ENCODE measurements at regions not wholly inside any gene's neighbourhood (a gene's known extent, or its start where the extent isn't known, plus 50 kb on each side); places are given as distances from the start of the nearest gene placed in this dataset.
A peak's percentile ranks its signal among the peaks of the same experiment; 100 is the strongest.

GRCh38 chr6:165869526-165869925, 206.5 kb upstream of the PDE10A start:
- Histone ChIP-seq H3K4me1 (ENCODE audit: control insufficient read depth, insufficient read depth, low read length) (no peaks in the 10 kb centered on the region), H3K27ac (ENCODE audit: low read length) (no peak overlapping the region), H3K27me3 (ENCODE audit: control insufficient read depth, insufficient read depth) (no peaks in the 10 kb centered on the region), H3K4me3 (ENCODE audit: low read length) (no peak overlapping the region), H3K9me3 (ENCODE audit: control insufficient read depth, low read length) (peaks cover 2% of the 10 kb centered on the region)
- WGBS: 91% methylated on average over 3 of the region's 3 CpGs
- ATAC-seq: no peak
- intact Hi-C loops (cut with DNase I): no loop called here
- DNase-seq: no peak

DNA sequence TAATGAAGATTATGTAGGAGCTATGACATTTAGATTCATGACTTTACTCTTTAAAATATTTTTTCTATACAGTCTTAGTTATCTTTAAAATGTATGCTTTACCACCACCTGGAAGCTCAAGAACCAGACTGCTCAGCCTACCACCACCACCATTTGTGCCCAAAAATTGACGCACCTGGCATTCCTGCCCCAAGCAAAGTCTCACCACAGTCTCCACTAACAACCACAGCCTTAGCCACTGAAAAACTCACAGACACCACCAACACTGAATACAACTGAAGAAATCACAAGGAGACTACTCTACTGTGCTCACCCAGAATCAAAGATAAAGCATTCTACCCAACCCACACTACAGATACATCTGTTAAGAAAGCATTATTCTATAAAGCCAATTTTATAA, 201.9 kb upstream of the PDE10A start:
- H3K4me1 ChIP-seq (ENCODE audit: control insufficient read depth, insufficient read depth, low read length): no peaks in the 10 kb centered on the region
- DNase-seq (no peak), ATAC-seq (no peak)
- 32% methylated on average over 1 of the region's 1 CpG for WGBS
- H3K4me3 ChIP-seq (ENCODE audit: low read length): no peak overlapping the region
- intact Hi-C loops (cut with DNase I): no loop called here
- no peaks in the 10 kb centered on the region for H3K27me3 ChIP-seq (ENCODE audit: control insufficient read depth, insufficient read depth)
- H3K27ac ChIP-seq (ENCODE audit: low read length): no peak overlapping the region
- H3K9me3 ChIP-seq (ENCODE audit: control insufficient read depth, low read length): peaks cover 2% of the 10 kb centered on the region

- no peaks in the 10 kb centered on the region for H3K4me1 ChIP-seq (ENCODE audit: control insufficient read depth, insufficient read depth, low read length)
- no peaks in the 10 kb centered on the region for H3K27me3 ChIP-seq (ENCODE audit: control insufficient read depth, insufficient read depth)
- no peak for DNase-seq
- ATAC-seq: no peak
- H3K9me3 ChIP-seq (ENCODE audit: control insufficient read depth, low read length): peaks cover 2% of the 10 kb centered on the region
- no peak overlapping the region for H3K27ac ChIP-seq (ENCODE audit: low read length)
- intact Hi-C loops (cut with DNase I): no loop called here
- H3K4me3 ChIP-seq (ENCODE audit: low read length): no peak overlapping the region
Measured at GRCh38 chr6:165864218-165864617, 201.2 kb upstream of the PDE10A start.

DNA sequence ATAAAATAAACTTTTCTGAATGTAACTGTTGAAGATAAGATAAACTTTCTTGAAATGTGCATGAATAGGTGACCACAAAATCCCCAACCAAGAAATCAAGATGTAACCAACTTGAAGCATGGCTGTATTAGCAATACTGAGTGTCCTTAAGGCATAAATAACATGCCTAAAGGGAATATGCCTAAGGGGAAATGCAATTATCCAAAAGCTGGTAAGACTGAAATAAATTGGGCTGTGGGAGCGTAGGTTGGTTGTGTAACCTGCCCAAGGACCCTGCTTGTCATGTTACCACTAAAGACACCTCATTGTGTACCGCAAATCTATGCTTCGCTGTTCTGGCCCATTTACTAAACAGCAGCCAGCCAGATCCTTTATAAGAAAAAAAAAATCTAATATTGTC, 200.8 kb upstream of the PDE10A start:
- Histone ChIP-seq H3K4me1 (ENCODE audit: control insufficient read depth, insufficient read depth, low read length) (no peaks in the 10 kb centered on the region), H3K4me3 (ENCODE audit: low read length) (no peak overlapping the region), H3K27ac (ENCODE audit: low read length) (no peak overlapping the region), H3K27me3 (ENCODE audit: control insufficient read depth, insufficient read depth) (no peaks in the 10 kb centered on the region), H3K9me3 (ENCODE audit: control insufficient read depth, low read length) (peaks cover 2% of the 10 kb centered on the region)
- no peak for DNase-seq
- no peak for ATAC-seq
- WGBS: 82% methylated on average over 3 of the region's 3 CpGs
- intact Hi-C loops (cut with DNase I): no loop called here

- intact Hi-C loops (cut with DNase I): no loop called here
- peaks cover 2% of the 10 kb centered on the region for H3K9me3 ChIP-seq (ENCODE audit: control insufficient read depth, low read length)
- no peaks in the 10 kb centered on the region for H3K4me1 ChIP-seq (ENCODE audit: control insufficient read depth, insufficient read depth, low read length)
- DNase-seq (no peak), ATAC-seq (no peak)
- H3K27me3 ChIP-seq (ENCODE audit: control insufficient read depth, insufficient read depth): no peaks in the 10 kb centered on the region
- no peak overlapping the region for H3K4me3 ChIP-seq (ENCODE audit: low read length)
- no peak overlapping the region for H3K27ac ChIP-seq (ENCODE audit: low read length)
- WGBS: 93% methylated on average over 4 of the region's 4 CpGs
Measured at GRCh38 chr6:165862813-165863212, 199.8 kb upstream of the PDE10A start.

GRCh38 chr6:165861226-165861625, 198.2 kb upstream of the PDE10A start:
- H3K27ac ChIP-seq (ENCODE audit: low read length): no peak overlapping the region
- intact Hi-C loops (cut with DNase I): no loop called here
- no peak for ATAC-seq
- no peaks in the 10 kb centered on the region for H3K27me3 ChIP-seq (ENCODE audit: control insufficient read depth, insufficient read depth)
- H3K4me3 ChIP-seq (ENCODE audit: low read length): no peak overlapping the region
- 68% methylated on average over 6 of the region's 6 CpGs for WGBS
- peaks cover 2% of the 10 kb centered on the region for H3K9me3 ChIP-seq (ENCODE audit: control insufficient read depth, low read length)
- no peak for DNase-seq
- H3K4me1 ChIP-seq (ENCODE audit: control insufficient read depth, insufficient read depth, low read length): peaks cover 2% of the 10 kb centered on the region

DNA sequence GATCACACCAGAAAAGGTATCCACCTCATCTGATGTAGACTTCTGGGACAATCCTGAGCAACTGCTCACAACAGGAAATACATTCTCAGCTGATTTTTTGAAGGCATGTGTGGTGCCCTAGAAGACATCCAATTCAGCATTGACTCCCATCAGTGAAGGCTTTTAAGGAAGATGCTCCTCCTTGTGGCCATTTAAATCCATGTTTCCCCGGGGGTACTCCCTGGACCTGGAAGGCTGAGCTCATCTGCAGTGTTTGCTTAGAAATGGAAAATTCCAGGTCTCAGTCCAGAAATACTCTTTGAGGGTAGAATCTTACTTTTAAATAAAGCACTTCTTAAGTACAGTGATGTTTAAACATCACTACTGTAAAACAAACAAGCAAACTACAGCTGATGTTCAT, 195.5 kb upstream of the PDE10A start:
- DNase-seq: no peak
- Histone ChIP-seq H3K4me1 (ENCODE audit: control insufficient read depth, insufficient read depth, low read length) (peaks cover 2% of the 10 kb centered on the region), H3K4me3 (ENCODE audit: low read length) (no peak overlapping the region), H3K9me3 (ENCODE audit: control insufficient read depth, low read length) (no peaks in the 10 kb centered on the region), H3K27me3 (ENCODE audit: control insufficient read depth, insufficient read depth) (no peaks in the 10 kb centered on the region), H3K27ac (ENCODE audit: low read length) (no peak overlapping the region)
- no peak for ATAC-seq
- intact Hi-C loops (cut with DNase I): loop anchor here in 2 of 4 donors (10.0 kb wide), 2 partner anchors 134 to 414 kb away; no protein-coding TSS in a partner anchor
- 45% methylated on average over 1 of the region's 1 CpG for WGBS

DNA sequence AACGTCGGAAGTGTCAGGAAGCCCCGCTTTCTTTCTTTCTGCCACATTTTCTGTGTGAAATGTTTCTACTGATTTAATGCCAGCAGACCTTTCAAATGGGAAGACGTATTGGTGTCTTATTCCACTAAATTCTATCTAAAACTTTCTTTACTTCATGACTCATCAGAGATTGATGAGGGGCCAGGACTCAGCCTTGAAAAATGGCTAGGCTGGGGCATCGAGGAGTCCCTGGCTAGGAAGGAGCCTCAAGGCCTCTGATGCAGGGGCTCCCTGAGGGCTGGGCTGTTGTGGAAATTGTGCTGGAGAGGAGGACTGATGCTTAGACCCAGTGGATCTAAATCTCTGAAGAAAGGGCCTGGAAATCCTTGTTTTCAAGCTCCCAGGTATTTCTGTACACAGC, 192.8 kb upstream of the PDE10A start:
- H3K4me1 ChIP-seq (ENCODE audit: control insufficient read depth, insufficient read depth, low read length): peaks cover 2% of the 10 kb centered on the region
- DNase-seq (no peak), ATAC-seq (no peak)
- intact Hi-C loops (cut with DNase I): loop anchor here in 2 of 4 donors (10.0 kb wide), 2 partner anchors 131 to 411 kb away; no protein-coding TSS in a partner anchor
- no peak overlapping the region for H3K4me3 ChIP-seq (ENCODE audit: low read length)
- H3K27me3 ChIP-seq (ENCODE audit: control insufficient read depth, insufficient read depth): no peaks in the 10 kb centered on the region
- no peak overlapping the region for H3K27ac ChIP-seq (ENCODE audit: low read length)
- WGBS: 92% methylated on average over 5 of the region's 5 CpGs
- no peaks in the 10 kb centered on the region for H3K9me3 ChIP-seq (ENCODE audit: control insufficient read depth, low read length)

DNA sequence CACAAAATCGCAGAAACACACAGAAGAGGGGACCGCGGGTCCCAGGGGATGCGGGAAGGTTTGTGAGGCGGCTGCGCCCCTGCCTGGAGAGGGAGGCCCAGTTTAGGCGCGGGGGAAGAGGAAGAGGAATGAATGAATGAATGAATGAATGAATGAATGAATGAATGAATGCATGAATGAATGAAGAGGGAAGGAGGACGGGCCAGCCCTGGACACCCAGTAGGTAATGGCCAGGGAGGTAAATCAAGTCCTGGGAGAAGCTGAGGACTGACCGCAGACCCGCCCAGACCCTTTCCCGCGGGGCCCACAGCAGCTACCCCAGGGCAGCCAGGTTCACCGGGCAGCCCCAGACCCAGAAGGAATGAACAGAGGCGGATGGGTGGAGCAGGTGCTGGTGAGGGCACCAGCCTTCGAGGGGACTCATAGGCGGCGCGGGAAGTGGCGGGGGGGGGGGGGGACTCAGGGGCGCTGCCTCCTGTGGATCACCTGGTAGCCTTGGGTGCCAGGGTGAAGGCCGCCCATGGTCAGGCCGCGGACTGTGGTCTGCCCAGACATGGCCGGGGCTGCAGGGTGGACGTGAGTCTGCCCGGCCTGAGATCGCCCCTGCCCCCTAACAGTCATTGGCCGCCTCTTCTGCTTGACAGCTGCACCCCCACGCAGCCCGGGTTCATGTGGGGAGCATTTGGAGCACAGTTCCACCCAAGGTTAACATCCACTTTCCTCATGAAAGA, 192.0 kb upstream of the PDE10A start:
- Histone ChIP-seq H3K27ac (ENCODE audit: low read length) (no peak overlapping the region), H3K4me3 (ENCODE audit: low read length) (no peak overlapping the region), H3K27me3 (ENCODE audit: control insufficient read depth, insufficient read depth) (no peaks in the 10 kb centered on the region), H3K9me3 (ENCODE audit: control insufficient read depth, low read length) (no peaks in the 10 kb centered on the region), H3K4me1 (ENCODE audit: control insufficient read depth, insufficient read depth, low read length) (peaks cover 3% of the 10 kb centered on the region)
- intact Hi-C loops (cut with DNase I): loop anchor here in 3 of 4 donors (5.0 to 10.0 kb wide), 3 partner anchors 130 to 413 kb away; no protein-coding TSS in a partner anchor
- 79% methylated on average over 30 of the region's 31 CpGs for WGBS
- no peak for DNase-seq
- ATAC-seq: no peak

GRCh38 chr6:165854061-165854862, 191.2 kb upstream of the PDE10A start:
- peak in 1 of 2 donors; percentile 21 for ATAC-seq
- Histone ChIP-seq H3K4me1 (ENCODE audit: control insufficient read depth, insufficient read depth, low read length) (peaks cover 4% of the 10 kb centered on the region), H3K27me3 (ENCODE audit: control insufficient read depth, insufficient read depth) (no peaks in the 10 kb centered on the region), H3K9me3 (ENCODE audit: control insufficient read depth, low read length) (no peaks in the 10 kb centered on the region), H3K4me3 (ENCODE audit: low read length) (no peak overlapping the region), H3K27ac (ENCODE audit: low read length) (no peak overlapping the region)
- 10% methylated on average over 67 of the region's 67 CpGs for WGBS
- DNase-seq: no peak
- intact Hi-C loops (cut with DNase I): loop anchor here in 3 of 4 donors (5.0 to 10.0 kb wide), 3 partner anchors 129 to 412 kb away; no protein-coding TSS in a partner anchor

GRCh38 chr6:165852676-165853075, 189.6 kb upstream of the PDE10A start:
- DNase-seq (no peak), ATAC-seq (no peak)
- Histone ChIP-seq H3K9me3 (ENCODE audit: control insufficient read depth, low read length) (no peaks in the 10 kb centered on the region), H3K4me3 (ENCODE audit: low read length) (no peak overlapping the region), H3K27me3 (ENCODE audit: control insufficient read depth, insufficient read depth) (no peaks in the 10 kb centered on the region), H3K27ac (ENCODE audit: low read length) (no peak overlapping the region), H3K4me1 (ENCODE audit: control insufficient read depth, insufficient read depth, low read length) (peaks cover 4% of the 10 kb centered on the region)
- intact Hi-C loops (cut with DNase I): loop anchor here in 3 of 4 donors (5.0 to 10.0 kb wide), 3 partner anchors 128 to 410 kb away; no protein-coding TSS in a partner anchor
- 84% methylated on average over 10 of the region's 10 CpGs for whole genome bisulfite sequencing

Measured in right cardiac atrium (tissue), 5 donors.